ENCODE measurements at regions not wholly inside any gene's neighbourhood (a gene's known extent, or its start where the extent isn't known, plus 50 kb on each side); places are given as distances from the start of the nearest gene placed in this dataset.

- no peak for TF ChIP-seq CTCF (IDR thresholded peaks at IDR 0.05; ENCODE audit: insufficient read depth, low read length, poor library complexity, severe bottlenecking)
- no peak for TF ChIP-seq EZH2phosphoT487 (conservative IDR thresholded peaks at IDR 0.05; ENCODE audit: low read length)
Observed at GRCh38 chr1:37255136-37255795, 219.1 kb upstream of the ZC3H12A start.

Measured in SU-DHL-6 (cell line).